ENCODE measurements at regions not wholly inside any gene's neighbourhood (a gene's known extent, or its start where the extent isn't known, plus 50 kb on each side); places are given as distances from the start of the nearest gene placed in this dataset.

DNA sequence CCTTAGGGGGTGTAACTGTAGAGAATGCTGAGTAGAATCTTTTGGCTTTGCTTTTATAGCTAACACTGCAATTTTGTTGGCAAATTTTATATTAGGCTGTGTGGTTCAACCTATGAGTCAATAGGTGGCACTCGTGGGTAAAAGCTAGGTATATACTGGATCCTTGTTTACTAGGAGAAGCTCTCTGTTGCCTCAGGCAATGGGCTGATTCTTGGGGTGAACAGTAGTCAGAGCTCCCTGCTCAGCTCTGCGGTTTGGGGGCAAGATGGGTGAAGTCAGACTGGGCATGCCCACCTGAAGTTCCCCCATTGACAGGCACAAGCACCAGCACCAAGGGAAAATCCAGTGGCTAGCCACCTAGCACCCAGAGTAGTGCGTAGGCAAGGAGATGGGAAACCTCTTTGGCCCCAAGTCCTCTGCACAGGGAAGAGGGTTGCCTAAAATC, 238.7 kb downstream of the FAM181B start:
- TF ChIP-seq CREB1 (IDR thresholded peaks at IDR 0.05) (no peak), KDM1A (IDR thresholded peaks at IDR 0.05; ENCODE audit: borderline replicate concordance, low read length) (no peak), RAD21 (IDR thresholded peaks at IDR 0.05 in 1 of 2, conservative IDR thresholded peaks at IDR 0.05 in 1 of 2; ENCODE audit: low read depth in 2 of 2, low read length in 2 of 2) (peak; percentile 58 to 64), SIRT6 (IDR thresholded peaks at IDR 0.05; ENCODE audit: low read length) (no peak), EP300 (IDR thresholded peaks at IDR 0.05; ENCODE audit: borderline replicate concordance in 1 of 2, low read depth in 2 of 2, low read length in 2 of 2) (no peak), ZNF274 (IDR thresholded peaks at IDR 0.05; ENCODE audit: borderline replicate concordance, extremely low read depth, low read length) (no peak)
- TF ChIP-seq, protein P1, sequence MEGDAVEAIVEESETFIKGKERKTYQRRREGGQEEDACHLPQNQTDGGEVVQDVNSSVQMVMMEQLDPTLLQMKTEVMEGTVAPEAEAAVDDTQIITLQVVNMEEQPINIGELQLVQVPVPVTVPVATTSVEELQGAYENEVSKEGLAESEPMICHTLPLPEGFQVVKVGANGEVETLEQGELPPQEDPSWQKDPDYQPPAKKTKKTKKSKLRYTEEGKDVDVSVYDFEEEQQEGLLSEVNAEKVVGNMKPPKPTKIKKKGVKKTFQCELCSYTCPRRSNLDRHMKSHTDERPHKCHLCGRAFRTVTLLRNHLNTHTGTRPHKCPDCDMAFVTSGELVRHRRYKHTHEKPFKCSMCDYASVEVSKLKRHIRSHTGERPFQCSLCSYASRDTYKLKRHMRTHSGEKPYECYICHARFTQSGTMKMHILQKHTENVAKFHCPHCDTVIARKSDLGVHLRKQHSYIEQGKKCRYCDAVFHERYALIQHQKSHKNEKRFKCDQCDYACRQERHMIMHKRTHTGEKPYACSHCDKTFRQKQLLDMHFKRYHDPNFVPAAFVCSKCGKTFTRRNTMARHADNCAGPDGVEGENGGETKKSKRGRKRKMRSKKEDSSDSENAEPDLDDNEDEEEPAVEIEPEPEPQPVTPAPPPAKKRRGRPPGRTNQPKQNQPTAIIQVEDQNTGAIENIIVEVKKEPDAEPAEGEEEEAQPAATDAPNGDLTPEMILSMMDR (IDR thresholded peaks at IDR 0.05; ENCODE audit: control extremely low read depth in 1 of 3, insufficient read depth in 1 of 3, low read depth in 1 of 3, low read length in 3 of 3), result peak in 2 of 3 experiments; percentile 47 to 66; a peak in 3 of 4 replicates
- H3K4me2 ChIP-seq (ENCODE audit: insufficient read depth in 1 of 2, low read depth in 2 of 2, low read length in 2 of 2), result no peak overlapping the region
- H3K14ac ChIP-seq (ENCODE audit: insufficient read length), result no peak overlapping the region
- no peak overlapping the region for H2BK12ac ChIP-seq (ENCODE audit: low read depth, low read length)
- H3K18ac ChIP-seq (ENCODE audit: extremely low read depth, low read length), result no peak overlapping the region
- no peaks in the 10 kb centered on the region for H3K9me3 ChIP-seq (ENCODE audit: insufficient read depth in 2 of 2, low read depth in 1 of 2, low read length in 1 of 2)
- no peak overlapping the region for H2BK20ac ChIP-seq (ENCODE audit: low read length)
- no peak overlapping the region for H2BK120ac ChIP-seq (replicated peaks; ENCODE audit: low read depth, low read length)
- no peak overlapping the region for H4K91ac ChIP-seq (replicated peaks; ENCODE audit: insufficient read length, low read length)
- 0 out of 7 replicates have a peak, but pooled peaks cover 0 to 2% (median 0%) of the 10 kb centered on the region in 4 experiments for H3K4me1 ChIP-seq (replicated peaks in 1 of 4; ENCODE audit: control insufficient read depth in 3 of 4, insufficient read depth in 4 of 4, low read length in 3 of 4)
- H3K56ac ChIP-seq (replicated peaks; ENCODE audit: insufficient read length, low read depth, low read length), result no peak overlapping the region
- WGBS, 2 experiments (ENCODE audit: extremely low coverage in 1 of 2, insufficient coverage in 1 of 2, insufficient read length in 1 of 2, insufficient replicate concordance in 2 of 2, low coverage in 1 of 2, low lambda C conversion rate in 2 of 2, missing lambda C conversion rate in 1 of 2), result 44% methylated on average over 3 of the region's 3 CpGs; no CpG with 5 or more reads in 1 of the 2 experiments
- H3K23me2 ChIP-seq (ENCODE audit: low read depth, low read length), result no peaks in the 10 kb centered on the region
- H3K79me1 ChIP-seq (ENCODE audit: low read depth, low read length), result no peaks in the 10 kb centered on the region
- H3K23ac ChIP-seq (ENCODE audit: insufficient read length), result no peak overlapping the region
- no peak overlapping the region for H2BK15ac ChIP-seq (ENCODE audit: low read length)
- no peak overlapping the region for H2AK5ac ChIP-seq (ENCODE audit: low read depth, low read length)
- H4K5ac ChIP-seq (ENCODE audit: insufficient read length, low read depth, low read length), result no peak overlapping the region
- H4K20me1 ChIP-seq (replicated peaks in 1 of 2; ENCODE audit: control insufficient read depth in 1 of 2, insufficient read depth in 2 of 2, low read length in 2 of 2), result no peaks in the 10 kb centered on the region
- FAIRE-seq (no peak), DNase-seq (ENCODE audit: low read depth in 1 of 2, low spot score in 2 of 2) (peak in 1 of 2 experiments; percentile 51)
- H2AFZ ChIP-seq (ENCODE audit: low read length), result peak overlapping the region; percentile 95
- ChIA-PET POLR2A (ENCODE audit: partially characterized antibody) (no interaction called here), CTCF (ENCODE audit: partially characterized antibody) (interaction anchor here (0.6 to 7.4 kb wide), 35 partner anchors 9 to 1059 kb away, joined by 3 to 80 read pairs (median 4); no protein-coding TSS in a partner anchor)
- H3K36me3 ChIP-seq (ENCODE audit: control insufficient read depth in 2 of 4, insufficient read depth in 4 of 4, low read length in 3 of 4), result no peaks in the 10 kb centered on the region
- no peak overlapping the region for H3K4me3 ChIP-seq (ENCODE audit: extremely low read depth in 1 of 4, insufficient read depth in 2 of 4, low read depth in 3 of 4, low read length in 4 of 4)
- no peak overlapping the region for H2BK5ac ChIP-seq (ENCODE audit: low read depth, low read length)
- H3K79me2 ChIP-seq (ENCODE audit: control insufficient read depth in 1 of 2, insufficient read depth in 2 of 2, low read length in 2 of 2), result no peaks in the 10 kb centered on the region
- no peak overlapping the region for H3K9ac ChIP-seq (replicated peaks in 1 of 4; ENCODE audit: extremely low read depth in 1 of 4, low read depth in 3 of 4, low read length in 3 of 4)
- H4K8ac ChIP-seq (ENCODE audit: extremely low read depth, insufficient read depth, low read length), result peak overlapping the region; percentile 81; the same call in 1 of the 2 replicates
- H3K27me3 ChIP-seq (replicated peaks in 1 of 4; ENCODE audit: control insufficient read depth in 3 of 4, extremely low read depth in 1 of 4, insufficient read depth in 3 of 4, low read length in 3 of 4), result no peaks in the 10 kb centered on the region
- H3K27ac ChIP-seq (ENCODE audit: low read depth, low read length), result peak overlapping the region; percentile 62; the same call in 1 of the 2 replicates
- H3K4ac ChIP-seq (replicated peaks; ENCODE audit: insufficient read length, low read depth, low read length), result no peak overlapping the region

Measured in H1 (cell line).